ENCODE measurements at regions not wholly inside any gene's neighbourhood (a gene's known extent, or its start where the extent isn't known, plus 50 kb on each side); places are given as distances from the start of the nearest gene placed in this dataset.
A peak's percentile ranks its signal among the peaks of the same experiment; 100 is the strongest.

DNA sequence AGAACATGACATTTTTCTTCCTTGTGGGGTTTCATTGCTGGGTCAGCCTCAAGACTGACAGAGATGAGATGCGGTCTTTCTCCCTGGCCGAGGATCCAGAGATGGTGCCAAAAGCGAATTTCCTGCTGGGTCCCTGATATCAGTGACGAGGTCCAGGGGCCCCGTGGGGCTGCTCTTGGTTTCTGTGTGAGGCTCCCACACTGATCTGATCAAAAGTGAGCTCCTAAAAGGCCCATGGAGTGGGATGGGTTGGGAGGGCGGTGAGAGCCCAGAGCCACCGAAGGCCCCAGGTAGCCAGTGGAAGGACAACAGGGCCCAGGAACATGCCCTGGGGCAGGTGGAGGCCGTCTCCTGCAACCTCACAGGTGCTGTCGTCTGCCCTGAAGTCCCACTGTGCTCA is 208.4 kb upstream of the CDH4 start:
- TF ChIP-seq, protein P1, sequence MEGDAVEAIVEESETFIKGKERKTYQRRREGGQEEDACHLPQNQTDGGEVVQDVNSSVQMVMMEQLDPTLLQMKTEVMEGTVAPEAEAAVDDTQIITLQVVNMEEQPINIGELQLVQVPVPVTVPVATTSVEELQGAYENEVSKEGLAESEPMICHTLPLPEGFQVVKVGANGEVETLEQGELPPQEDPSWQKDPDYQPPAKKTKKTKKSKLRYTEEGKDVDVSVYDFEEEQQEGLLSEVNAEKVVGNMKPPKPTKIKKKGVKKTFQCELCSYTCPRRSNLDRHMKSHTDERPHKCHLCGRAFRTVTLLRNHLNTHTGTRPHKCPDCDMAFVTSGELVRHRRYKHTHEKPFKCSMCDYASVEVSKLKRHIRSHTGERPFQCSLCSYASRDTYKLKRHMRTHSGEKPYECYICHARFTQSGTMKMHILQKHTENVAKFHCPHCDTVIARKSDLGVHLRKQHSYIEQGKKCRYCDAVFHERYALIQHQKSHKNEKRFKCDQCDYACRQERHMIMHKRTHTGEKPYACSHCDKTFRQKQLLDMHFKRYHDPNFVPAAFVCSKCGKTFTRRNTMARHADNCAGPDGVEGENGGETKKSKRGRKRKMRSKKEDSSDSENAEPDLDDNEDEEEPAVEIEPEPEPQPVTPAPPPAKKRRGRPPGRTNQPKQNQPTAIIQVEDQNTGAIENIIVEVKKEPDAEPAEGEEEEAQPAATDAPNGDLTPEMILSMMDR (IDR thresholded peaks at IDR 0.05) = no peak
- no peak for DNase-seq (ENCODE audit: extremely low spot score, unreplicated experiment)
- Mint-ChIP-seq H3K9me3 (ENCODE audit: unreplicated experiment) (peaks cover 8% of the 10 kb centered on the region), H3K4me3 (ENCODE audit: unreplicated experiment) (no peak overlapping the region), H3K27me3 (ENCODE audit: unreplicated experiment) (no peaks in the 10 kb centered on the region), H3K4me1 (ENCODE audit: unreplicated experiment) (no peaks in the 10 kb centered on the region), H3K27ac (ENCODE audit: unreplicated experiment) (no peak overlapping the region), H3K36me3 (ENCODE audit: unreplicated experiment) (no peaks in the 10 kb centered on the region)

- no peak overlapping the region for H3K27ac Mint-ChIP-seq (ENCODE audit: unreplicated experiment)
- no peaks in the 10 kb centered on the region for H3K4me1 Mint-ChIP-seq (ENCODE audit: unreplicated experiment)
- no peaks in the 10 kb centered on the region for H3K36me3 Mint-ChIP-seq (ENCODE audit: unreplicated experiment)
- peaks cover 8% of the 10 kb centered on the region for H3K9me3 Mint-ChIP-seq (ENCODE audit: unreplicated experiment)
- DNase-seq (ENCODE audit: extremely low spot score, unreplicated experiment) = no peak
- no peak overlapping the region for H3K4me3 Mint-ChIP-seq (ENCODE audit: unreplicated experiment)
- H3K27me3 Mint-ChIP-seq (ENCODE audit: unreplicated experiment) = no peaks in the 10 kb centered on the region
- TF ChIP-seq, protein P1 (IDR thresholded peaks at IDR 0.05) = no peak
These were observed 207.6 kb upstream of the CDH4 start for GRCh38 chr20:61044499-61044898.

DNA sequence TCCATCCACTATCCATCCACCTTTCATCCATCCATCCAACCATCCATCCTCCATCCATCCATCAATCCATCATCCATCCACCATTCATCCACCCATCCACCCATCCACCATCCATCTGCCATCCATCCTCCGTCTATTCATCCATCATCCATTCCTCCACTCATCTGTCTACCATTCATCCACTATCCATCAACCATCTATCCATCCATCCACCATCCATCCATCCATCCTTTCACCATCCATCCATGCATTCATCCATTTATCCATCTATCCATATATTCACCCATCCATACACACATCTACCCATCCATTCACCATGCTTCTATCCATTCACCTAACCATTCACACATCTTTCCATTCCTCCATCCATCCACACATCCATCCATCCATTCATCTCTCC is 207.0 kb upstream of the CDH4 start:
- DNase-seq (ENCODE audit: extremely low spot score, unreplicated experiment) = no peak
- Mint-ChIP-seq H3K27me3 (ENCODE audit: unreplicated experiment) (no peaks in the 10 kb centered on the region), H3K4me1 (ENCODE audit: unreplicated experiment) (no peaks in the 10 kb centered on the region), H3K9me3 (ENCODE audit: unreplicated experiment) (peaks cover 8% of the 10 kb centered on the region), H3K4me3 (ENCODE audit: unreplicated experiment) (no peak overlapping the region), H3K27ac (ENCODE audit: unreplicated experiment) (no peak overlapping the region), H3K36me3 (ENCODE audit: unreplicated experiment) (no peaks in the 10 kb centered on the region)
- TF ChIP-seq, protein P1 (IDR thresholded peaks at IDR 0.05) = no peak

DNA sequence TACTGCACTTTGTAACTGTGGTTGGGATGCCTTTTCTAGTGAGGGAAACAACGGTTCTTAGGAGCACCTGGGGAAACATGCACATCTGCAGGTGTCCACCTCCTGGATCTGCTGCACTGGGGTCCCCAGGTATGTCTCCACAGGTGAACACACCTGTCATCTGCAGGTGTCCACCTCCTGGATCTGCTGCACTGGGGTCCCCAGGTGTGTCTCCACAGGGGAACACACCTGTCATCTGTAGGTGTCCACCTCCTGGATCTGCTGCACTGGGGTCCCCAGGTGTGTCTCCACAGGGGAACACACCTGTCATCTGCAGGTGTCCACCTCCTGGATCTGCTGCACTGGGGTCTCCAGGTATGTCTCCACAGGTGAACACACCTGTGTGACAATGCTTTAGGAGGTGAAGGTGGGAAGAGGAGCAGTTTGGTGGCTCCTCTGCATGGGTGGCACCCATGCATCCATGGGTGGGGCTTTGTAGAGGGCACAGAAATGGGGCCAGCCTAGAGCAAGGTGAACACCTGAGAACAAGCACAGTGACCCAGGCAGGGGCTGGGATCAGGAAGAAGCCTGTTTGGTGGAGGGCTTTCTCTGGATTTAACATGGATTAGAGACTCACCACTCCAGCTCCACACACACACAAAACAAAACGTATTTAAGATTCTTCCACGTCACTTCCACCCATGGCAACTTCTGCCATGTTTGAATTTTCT is 206.0 kb upstream of the CDH4 start:
- TF ChIP-seq, protein P1 (IDR thresholded peaks at IDR 0.05) = no peak
- Mint-ChIP-seq H3K36me3 (ENCODE audit: unreplicated experiment) (no peaks in the 10 kb centered on the region), H3K4me3 (ENCODE audit: unreplicated experiment) (no peak overlapping the region), H3K4me1 (ENCODE audit: unreplicated experiment) (no peaks in the 10 kb centered on the region), H3K27ac (ENCODE audit: unreplicated experiment) (no peak overlapping the region), H3K27me3 (ENCODE audit: unreplicated experiment) (no peaks in the 10 kb centered on the region), H3K9me3 (ENCODE audit: unreplicated experiment) (peaks cover 8% of the 10 kb centered on the region)
- DNase-seq (ENCODE audit: extremely low spot score, unreplicated experiment) = peak; percentile 99

- no peak for DNase-seq (ENCODE audit: extremely low spot score, unreplicated experiment)
- H3K27me3 Mint-ChIP-seq (ENCODE audit: unreplicated experiment) = no peaks in the 10 kb centered on the region
- H3K27ac Mint-ChIP-seq (ENCODE audit: unreplicated experiment) = no peak overlapping the region
- TF ChIP-seq, protein P1 (IDR thresholded peaks at IDR 0.05) = no peak
- H3K4me3 Mint-ChIP-seq (ENCODE audit: unreplicated experiment) = no peak overlapping the region
- H3K36me3 Mint-ChIP-seq (ENCODE audit: unreplicated experiment) = no peaks in the 10 kb centered on the region
- H3K4me1 Mint-ChIP-seq (ENCODE audit: unreplicated experiment) = no peaks in the 10 kb centered on the region
- H3K9me3 Mint-ChIP-seq (ENCODE audit: unreplicated experiment) = peaks cover 8% of the 10 kb centered on the region
These were observed 205.2 kb upstream of the CDH4 start for GRCh38 chr20:61046721-61047351.
